ENCODE measurements at regions not wholly inside any gene's neighbourhood (a gene's known extent, or its start where the extent isn't known, plus 50 kb on each side); places are given as distances from the start of the nearest gene placed in this dataset.
A peak's percentile ranks its signal among the peaks of the same experiment; 100 is the strongest.

- no peaks in the 10 kb centered on the region for H3K27me3 Mint-ChIP-seq
- no peak for DNase-seq
- no peaks in the 10 kb centered on the region for H3K36me3 Mint-ChIP-seq (ENCODE audit: insufficient read depth)
- peak; percentile 39 for ATAC-seq (replicated peaks)
- H3K27ac Mint-ChIP-seq, result no peak overlapping the region
- H3K4me3 Mint-ChIP-seq, result no peak overlapping the region
- no peaks in the 10 kb centered on the region for H3K4me1 Mint-ChIP-seq (ENCODE audit: low read depth in 2 of 2)
- H3K9me3 Mint-ChIP-seq, result no peaks in the 10 kb centered on the region
These were observed 155.6 kb upstream of the STT3B start for GRCh38 chr3:31377045-31377642.

GRCh38 chr3:31378231-31378630 is 154.5 kb upstream of the STT3B start:
- Mint-ChIP-seq H3K27ac (no peak overlapping the region), H3K9me3 (no peaks in the 10 kb centered on the region), H3K36me3 (ENCODE audit: insufficient read depth) (no peaks in the 10 kb centered on the region), H3K4me1 (ENCODE audit: low read depth in 2 of 2) (no peaks in the 10 kb centered on the region), H3K27me3 (no peaks in the 10 kb centered on the region), H3K4me3 (no peak overlapping the region)
- ATAC-seq (replicated peaks) (no peak), DNase-seq (no peak)

GRCh38 chr3:31379598-31379997 is 153.1 kb upstream of the STT3B start:
- DNase-seq (no peak), ATAC-seq (replicated peaks) (no peak)
- Mint-ChIP-seq H3K36me3 (ENCODE audit: insufficient read depth) (no peaks in the 10 kb centered on the region), H3K4me3 (no peak overlapping the region), H3K27me3 (no peaks in the 10 kb centered on the region), H3K9me3 (no peaks in the 10 kb centered on the region), H3K4me1 (ENCODE audit: low read depth in 2 of 2) (no peaks in the 10 kb centered on the region), H3K27ac (no peak overlapping the region)

- no peak overlapping the region for H3K4me3 Mint-ChIP-seq
- no peak for ATAC-seq (replicated peaks)
These were observed 149.9 kb upstream of the STT3B start for GRCh38 chr3:31382856-31383255.

GRCh38 chr3:31384117-31384516 is 148.6 kb upstream of the STT3B start:
- Mint-ChIP-seq H3K4me1 (ENCODE audit: low read depth in 2 of 2) (no peaks in the 10 kb centered on the region), H3K9me3 (no peaks in the 10 kb centered on the region), H3K36me3 (ENCODE audit: insufficient read depth) (no peaks in the 10 kb centered on the region), H3K4me3 (no peak overlapping the region), H3K27ac (no peak overlapping the region), H3K27me3 (no peaks in the 10 kb centered on the region)
- DNase-seq (no peak), ATAC-seq (replicated peaks) (no peak)

More at GRCh38 chr3:31382856-31383255, 149.9 kb upstream of the STT3B start:
- DNase-seq, result no peak
- Mint-ChIP-seq H3K4me1 (ENCODE audit: low read depth in 2 of 2) (no peaks in the 10 kb centered on the region), H3K36me3 (ENCODE audit: insufficient read depth) (no peaks in the 10 kb centered on the region), H3K27me3 (no peaks in the 10 kb centered on the region), H3K9me3 (no peaks in the 10 kb centered on the region), H3K27ac (no peak overlapping the region)

GRCh38 chr3:31389939-31390338 is 142.8 kb upstream of the STT3B start:
- no peaks in the 10 kb centered on the region for H3K9me3 Mint-ChIP-seq
- H3K4me1 Mint-ChIP-seq (ENCODE audit: low read depth in 2 of 2), result no peaks in the 10 kb centered on the region
- no peak overlapping the region for H3K27ac Mint-ChIP-seq
- peaks cover 0 to 9% of the 10 kb centered on the region in 2 donors for H3K27me3 Mint-ChIP-seq
- no peaks in the 10 kb centered on the region for H3K36me3 Mint-ChIP-seq (ENCODE audit: insufficient read depth)
- no peak for ATAC-seq (replicated peaks)
- DNase-seq, result no peak
- H3K4me3 Mint-ChIP-seq, result no peak overlapping the region

- peaks cover 0 to 9% of the 10 kb centered on the region in 2 donors for H3K27me3 Mint-ChIP-seq
- no peaks in the 10 kb centered on the region for H3K9me3 Mint-ChIP-seq
- H3K4me1 Mint-ChIP-seq (ENCODE audit: low read depth in 2 of 2), result no peaks in the 10 kb centered on the region
- ATAC-seq (replicated peaks), result no peak
- no peak overlapping the region for H3K4me3 Mint-ChIP-seq
- no peak for DNase-seq
- no peak overlapping the region for H3K27ac Mint-ChIP-seq
- no peaks in the 10 kb centered on the region for H3K36me3 Mint-ChIP-seq (ENCODE audit: insufficient read depth)
These were observed 142.3 kb upstream of the STT3B start for GRCh38 chr3:31390466-31390865.

GRCh38 chr3:31391150-31391549 is 141.6 kb upstream of the STT3B start:
- Mint-ChIP-seq H3K9me3 (no peaks in the 10 kb centered on the region), H3K27me3 (peaks cover 0 to 9% of the 10 kb centered on the region in 2 donors), H3K4me1 (ENCODE audit: low read depth in 2 of 2) (no peaks in the 10 kb centered on the region), H3K27ac (no peak overlapping the region), H3K36me3 (ENCODE audit: insufficient read depth) (no peaks in the 10 kb centered on the region), H3K4me3 (no peak overlapping the region)
- ATAC-seq (replicated peaks), result no peak
- DNase-seq, result no peak

- Mint-ChIP-seq H3K27me3 (peaks cover 0 to 9% of the 10 kb centered on the region in 2 donors), H3K27ac (no peak overlapping the region), H3K4me3 (no peak overlapping the region), H3K36me3 (ENCODE audit: insufficient read depth) (no peaks in the 10 kb centered on the region), H3K4me1 (ENCODE audit: low read depth in 2 of 2) (no peaks in the 10 kb centered on the region), H3K9me3 (no peaks in the 10 kb centered on the region)
- no peak for ATAC-seq (replicated peaks)
- no peak for DNase-seq
These were observed 140.2 kb upstream of the STT3B start for GRCh38 chr3:31392568-31392967.

GRCh38 chr3:31399271-31399670 is 133.5 kb upstream of the STT3B start:
- ATAC-seq (replicated peaks), result peak; percentile 65
- Mint-ChIP-seq H3K36me3 (ENCODE audit: insufficient read depth) (no peaks in the 10 kb centered on the region), H3K27me3 (peaks cover 0 to 30% of the 10 kb centered on the region in 2 donors), H3K4me3 (no peak overlapping the region), H3K9me3 (peaks cover 0 to 2% of the 10 kb centered on the region in 2 donors), H3K27ac (peak overlapping the region; percentile 1 to 2), H3K4me1 (ENCODE audit: low read depth in 2 of 2) (peaks cover 9 to 10% of the 10 kb centered on the region in 2 donors)
- DNase-seq, result no peak

GRCh38 chr3:31402117-31402516 is 130.6 kb upstream of the STT3B start:
- H3K27me3 Mint-ChIP-seq, result peaks cover 0 to 30% of the 10 kb centered on the region in 2 donors
- H3K4me3 Mint-ChIP-seq, result no peak overlapping the region
- no peak overlapping the region for H3K27ac Mint-ChIP-seq
- no peaks in the 10 kb centered on the region for H3K36me3 Mint-ChIP-seq (ENCODE audit: insufficient read depth)
- DNase-seq, result no peak
- ATAC-seq (replicated peaks), result no peak
- peaks cover 9 to 10% of the 10 kb centered on the region in 2 donors for H3K4me1 Mint-ChIP-seq (ENCODE audit: low read depth in 2 of 2)
- peaks cover 0 to 2% of the 10 kb centered on the region in 2 donors for H3K9me3 Mint-ChIP-seq

- H3K36me3 Mint-ChIP-seq (ENCODE audit: insufficient read depth), result no peaks in the 10 kb centered on the region
- ATAC-seq (replicated peaks), result no peak
- DNase-seq, result no peak
- H3K9me3 Mint-ChIP-seq, result peaks cover 0 to 2% of the 10 kb centered on the region in 2 donors
- no peak overlapping the region for H3K4me3 Mint-ChIP-seq
- peaks cover 9 to 10% of the 10 kb centered on the region in 2 donors for H3K4me1 Mint-ChIP-seq (ENCODE audit: low read depth in 2 of 2)
- H3K27ac Mint-ChIP-seq, result no peak overlapping the region
- peaks cover 0 to 30% of the 10 kb centered on the region in 2 donors for H3K27me3 Mint-ChIP-seq
These were observed 129.5 kb upstream of the STT3B start for GRCh38 chr3:31403197-31403596.

GRCh38 chr3:31404871-31405270 is 127.9 kb upstream of the STT3B start:
- Mint-ChIP-seq H3K9me3 (peaks cover 0 to 2% of the 10 kb centered on the region in 2 donors), H3K4me1 (ENCODE audit: low read depth in 2 of 2) (peaks cover 2 to 8% of the 10 kb centered on the region in 2 donors), H3K4me3 (no peak overlapping the region), H3K27me3 (peaks cover 0 to 36% of the 10 kb centered on the region in 2 donors), H3K27ac (no peak overlapping the region), H3K36me3 (ENCODE audit: insufficient read depth) (no peaks in the 10 kb centered on the region)
- ATAC-seq (replicated peaks), result no peak
- DNase-seq, result no peak

GRCh38 chr3:31405515-31405914 is 127.2 kb upstream of the STT3B start:
- no peak for DNase-seq
- H3K4me1 Mint-ChIP-seq (ENCODE audit: low read depth in 2 of 2), result peaks cover 0 to 8% of the 10 kb centered on the region in 2 donors
- H3K27ac Mint-ChIP-seq, result no peak overlapping the region

More at GRCh38 chr3:31405515-31405914, 127.2 kb upstream of the STT3B start:
- H3K9me3 Mint-ChIP-seq, result peaks cover 0 to 2% of the 10 kb centered on the region in 2 donors
- H3K27me3 Mint-ChIP-seq, result peaks cover 0 to 39% of the 10 kb centered on the region in 2 donors
- H3K36me3 Mint-ChIP-seq (ENCODE audit: insufficient read depth), result no peaks in the 10 kb centered on the region
- H3K4me3 Mint-ChIP-seq, result no peak overlapping the region
- no peak for ATAC-seq (replicated peaks)
